Parathyroid adenoma (tissue), 2 donors: ENCODE measurements at regions not wholly inside any gene's neighbourhood (a gene's known extent, or its start where the extent isn't known, plus 50 kb on each side); places are given as distances from the start of the nearest gene placed in this dataset.

Source experiments
- H2AFZ ChIP-seq: fragments of 300-600 bp; sonication (generic); one replicate; pipeline ENCODE4 v1.7.0; 2017; ENCODE audit warnings: antibody characterized with exemption, mild to moderate bottlenecking
- H3K27ac ChIP-seq: fragments of 300-600 bp; sonication (generic); one replicate; pipeline ENCODE4 v1.7.0; 2017
- H3K27me3 ChIP-seq: fragments of 300-600 bp; sonication (generic); one replicate; pipeline ENCODE4 v1.7.0; 2017; ENCODE audit warnings: low read length; ENCODE audit not compliant: control insufficient read depth, insufficient read depth
- H3K36me3 ChIP-seq: fragments of 300-600 bp; sonication (generic); one replicate; pipeline ENCODE4 v1.7.0; 2017; ENCODE audit warnings: low read length; ENCODE audit not compliant: control insufficient read depth, insufficient read depth
- H3K4me1 ChIP-seq: fragments of 300-600 bp; sonication (generic); one replicate; pipeline ENCODE4 v1.7.0; 2017; ENCODE audit warnings: control low read depth
- H3K4me2 ChIP-seq: fragments of 300-600 bp; sonication (generic); one replicate; pipeline ENCODE4 v1.7.0; 2017; ENCODE audit warnings: low read length
- H3K4me3 ChIP-seq: fragments of 300-600 bp; sonication (generic); one replicate; pipeline ENCODE4 v1.7.0; 2017; ENCODE audit warnings: low read depth, low read length
- H3K79me2 ChIP-seq: fragments of 300-600 bp; sonication (generic); one replicate; pipeline ENCODE4 v1.7.0; 2017; ENCODE audit warnings: control low read depth
- H3K9ac ChIP-seq: fragments of 300-600 bp; sonication (generic); one replicate; pipeline ENCODE4 v1.7.0; 2017; ENCODE audit warnings: mild to moderate bottlenecking
- H3K9me3 ChIP-seq: fragments of 300-600 bp; sonication (generic); one replicate; pipeline ENCODE4 v1.7.0; 2017; ENCODE audit warnings: low read length; ENCODE audit not compliant: control insufficient read depth
- CTCF ChIP-seq: fragments of 300-600 bp; sonication (generic); IDR thresholded peaks from one replicate; pipeline ENCODE4 v1.7.0; 2017; ENCODE audit warnings: antibody characterized with exemption, mild to moderate bottlenecking
- donor health status: primary hyperparathyroidism.

GRCh38 chr2:234840336-234840735 lies 111.5 kb upstream of the SH3BP4 start:
- no peak for TF ChIP-seq CTCF
- Histone ChIP-seq H3K4me1 (no peaks in the 10 kb centered on the region), H3K4me3 (no peak overlapping the region), H3K36me3 (no peaks in the 10 kb centered on the region), H3K79me2 (no peaks in the 10 kb centered on the region), H2AFZ (no peak overlapping the region), H3K9ac (no peak overlapping the region), H3K9me3 (no peaks in the 10 kb centered on the region), H3K27ac (no peak overlapping the region), H3K4me2 (no peak overlapping the region), H3K27me3 (no peaks in the 10 kb centered on the region)

- TF ChIP-seq CTCF = no peak
- Histone ChIP-seq H3K9me3 (no peaks in the 10 kb centered on the region), H2AFZ (no peak overlapping the region), H3K4me1 (no peaks in the 10 kb centered on the region), H3K9ac (no peak overlapping the region), H3K79me2 (no peaks in the 10 kb centered on the region), H3K27ac (no peak overlapping the region), H3K27me3 (no peaks in the 10 kb centered on the region), H3K36me3 (no peaks in the 10 kb centered on the region), H3K4me2 (no peak overlapping the region), H3K4me3 (no peak overlapping the region)
Observed at GRCh38 chr2:234839285-234839684, 112.5 kb upstream of the SH3BP4 start.

GRCh38 chr2:234836271-234836670 lies 115.5 kb upstream of the SH3BP4 start:
- H3K4me3 ChIP-seq = no peak overlapping the region
- no peaks in the 10 kb centered on the region for H3K36me3 ChIP-seq
- H3K79me2 ChIP-seq = no peaks in the 10 kb centered on the region
- no peak overlapping the region for H3K9ac ChIP-seq
- no peaks in the 10 kb centered on the region for H3K4me1 ChIP-seq
- H2AFZ ChIP-seq = no peak overlapping the region
- no peaks in the 10 kb centered on the region for H3K27me3 ChIP-seq
- H3K4me2 ChIP-seq = no peak overlapping the region
- TF ChIP-seq CTCF = no peak
- no peak overlapping the region for H3K27ac ChIP-seq
- no peaks in the 10 kb centered on the region for H3K9me3 ChIP-seq

GRCh38 chr2:234835738-234836137 lies 116.1 kb upstream of the SH3BP4 start:
- Histone ChIP-seq H3K36me3 (no peaks in the 10 kb centered on the region), H3K27me3 (no peaks in the 10 kb centered on the region), H3K9me3 (no peaks in the 10 kb centered on the region), H2AFZ (no peak overlapping the region), H3K27ac (no peak overlapping the region), H3K4me1 (no peaks in the 10 kb centered on the region), H3K9ac (no peak overlapping the region), H3K4me2 (no peak overlapping the region), H3K79me2 (no peaks in the 10 kb centered on the region), H3K4me3 (no peak overlapping the region)
- TF ChIP-seq CTCF = no peak

GRCh38 chr2:234834228-234834923 lies 117.4 kb upstream of the SH3BP4 start:
- Histone ChIP-seq H3K4me1 (no peaks in the 10 kb centered on the region), H3K36me3 (no peaks in the 10 kb centered on the region), H3K4me3 (no peak overlapping the region), H3K27me3 (no peaks in the 10 kb centered on the region), H3K9me3 (no peaks in the 10 kb centered on the region), H2AFZ (no peak overlapping the region), H3K9ac (no peak overlapping the region), H3K4me2 (no peak overlapping the region), H3K27ac (no peak overlapping the region), H3K79me2 (no peaks in the 10 kb centered on the region)
- TF ChIP-seq CTCF = no peak
